GM19397 (cell line): ENCODE measurements at regions not wholly inside any gene's neighbourhood (a gene's known extent, or its start where the extent isn't known, plus 50 kb on each side); places are given as distances from the start of the nearest gene placed in this dataset.

Source experiments
- ATAC-seq: cut with Tn5 transposase; IDR thresholded peaks from one replicate; pipeline ENCODE4 v1.9.1; 2021; ENCODE audit warnings: mild to moderate bottlenecking, moderate library complexity; ENCODE audit not compliant: unreplicated experiment

DNA sequence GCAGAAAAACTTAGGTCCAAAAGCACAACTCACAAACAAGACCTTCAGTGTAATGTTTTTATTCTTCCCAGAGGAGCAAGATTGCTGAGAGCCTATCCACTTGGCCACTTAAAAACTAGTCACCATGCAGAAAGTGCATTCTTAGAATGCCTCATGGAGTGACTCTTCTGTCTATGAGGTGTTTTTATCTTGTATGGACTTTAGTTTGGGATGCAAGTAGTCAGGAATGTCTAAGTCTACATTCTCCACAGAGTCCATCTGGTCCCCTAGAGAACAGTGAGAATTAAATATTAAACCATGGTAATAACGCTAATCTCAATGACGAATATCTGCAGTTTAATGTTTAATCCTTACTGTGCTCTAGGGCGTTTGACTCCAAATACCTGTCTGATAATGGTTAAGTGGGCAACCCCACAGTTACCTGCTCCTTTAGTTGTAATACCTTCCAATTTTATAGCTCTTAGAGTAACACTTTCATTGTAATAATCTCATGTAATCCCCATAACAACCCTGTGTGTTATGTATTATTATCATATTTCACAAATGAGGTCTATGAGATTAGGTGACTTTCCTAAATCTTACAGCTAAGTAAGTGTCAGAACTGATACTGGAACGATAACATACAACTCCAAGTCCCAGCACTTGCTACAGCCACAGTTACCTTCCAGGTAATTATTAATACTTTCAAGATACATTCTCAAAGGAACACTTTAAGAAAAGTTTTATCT lies 235.6 kb upstream of the JADE1 start:
- no peak for ATAC-seq

DNA sequence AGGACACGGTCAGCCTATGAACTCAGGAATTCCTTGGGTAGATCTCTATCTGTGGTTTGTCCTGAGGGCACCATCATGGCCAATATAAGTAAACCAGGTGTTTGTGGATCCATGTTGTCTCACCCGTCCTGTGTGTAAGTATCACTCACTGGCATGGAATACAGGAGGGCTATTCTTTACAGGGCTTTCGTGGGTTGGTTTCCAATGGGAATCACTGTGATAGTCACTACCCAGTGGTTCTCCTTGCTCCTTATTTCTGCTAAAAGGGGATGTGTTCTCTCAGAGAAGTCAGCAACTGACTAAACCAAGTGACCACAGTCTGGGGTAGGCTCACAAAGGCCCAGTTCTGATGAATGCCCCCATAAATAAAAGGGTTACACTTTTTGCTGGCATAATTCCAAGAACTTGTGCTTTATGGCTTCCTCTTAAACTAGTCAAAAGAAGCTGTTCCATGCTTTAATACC lies 236.7 kb upstream of the JADE1 start:
- ATAC-seq: no peak

DNA sequence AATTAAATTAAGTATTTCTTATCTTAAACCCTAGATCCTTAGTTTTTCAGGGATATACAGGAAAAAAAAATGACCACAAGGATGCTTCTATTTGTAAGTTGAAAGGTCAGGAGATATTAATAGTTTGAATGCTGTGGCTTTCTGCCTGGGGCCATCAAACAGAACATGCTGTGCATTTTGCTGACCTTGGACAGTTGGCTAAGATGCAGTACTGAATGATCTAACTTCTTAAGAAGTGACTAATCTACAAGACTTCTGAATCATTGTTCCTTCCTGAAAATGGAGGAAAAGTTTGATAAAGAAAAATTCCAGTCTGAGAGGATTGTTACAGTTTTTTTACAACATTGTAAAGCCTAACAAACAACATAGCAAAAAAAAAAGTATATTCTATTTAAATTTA lies 237.8 kb upstream of the JADE1 start:
- ATAC-seq: no peak

DNA sequence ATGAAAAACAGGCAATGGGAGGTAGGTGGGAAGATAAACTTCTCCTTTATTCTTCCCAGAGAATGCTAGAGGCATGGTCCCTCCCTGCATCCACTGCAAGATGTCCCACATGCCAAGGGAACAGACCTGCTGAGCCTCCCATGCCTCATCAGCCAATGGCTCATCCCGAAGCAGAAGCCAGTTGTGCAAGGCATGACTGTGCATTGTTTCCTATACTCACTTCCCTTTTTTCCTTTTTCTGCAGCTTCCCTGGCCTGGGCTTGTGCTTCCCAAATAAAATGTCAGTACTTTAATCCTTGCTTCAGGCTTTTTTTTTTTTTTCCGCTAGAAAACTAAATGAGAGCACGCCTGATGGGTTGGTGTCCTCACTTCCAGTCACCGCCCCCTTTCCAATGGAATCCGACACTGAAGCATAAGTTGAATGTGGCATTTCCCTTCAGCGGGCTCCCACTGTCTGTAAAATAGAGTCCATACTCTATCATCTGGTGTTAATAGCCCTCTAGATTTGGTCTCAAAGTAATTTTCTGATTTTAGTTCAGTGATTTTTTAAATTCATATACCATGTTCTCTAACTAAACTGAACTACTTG lies 239.0 kb upstream of the JADE1 start:
- no peak for ATAC-seq

DNA sequence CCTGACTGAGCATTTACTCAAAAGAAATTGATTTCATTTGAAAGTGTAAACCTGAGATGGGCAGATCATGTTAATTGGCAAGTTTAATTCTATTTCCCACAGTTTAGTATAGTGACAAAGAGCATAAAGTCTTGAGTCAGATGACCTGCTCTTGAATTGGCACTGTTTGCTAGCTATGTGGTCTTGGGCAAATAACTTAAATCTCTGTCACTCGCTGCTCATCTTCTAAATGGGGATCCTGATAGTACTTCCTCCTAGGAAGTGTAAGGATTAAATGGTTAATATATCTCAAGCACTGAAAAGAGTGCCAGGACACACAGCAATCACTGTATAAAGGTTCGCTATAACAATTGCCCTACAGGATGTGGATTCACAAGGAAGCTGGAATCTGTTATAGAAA lies 242.8 kb upstream of the JADE1 start:
- no peak for ATAC-seq

DNA sequence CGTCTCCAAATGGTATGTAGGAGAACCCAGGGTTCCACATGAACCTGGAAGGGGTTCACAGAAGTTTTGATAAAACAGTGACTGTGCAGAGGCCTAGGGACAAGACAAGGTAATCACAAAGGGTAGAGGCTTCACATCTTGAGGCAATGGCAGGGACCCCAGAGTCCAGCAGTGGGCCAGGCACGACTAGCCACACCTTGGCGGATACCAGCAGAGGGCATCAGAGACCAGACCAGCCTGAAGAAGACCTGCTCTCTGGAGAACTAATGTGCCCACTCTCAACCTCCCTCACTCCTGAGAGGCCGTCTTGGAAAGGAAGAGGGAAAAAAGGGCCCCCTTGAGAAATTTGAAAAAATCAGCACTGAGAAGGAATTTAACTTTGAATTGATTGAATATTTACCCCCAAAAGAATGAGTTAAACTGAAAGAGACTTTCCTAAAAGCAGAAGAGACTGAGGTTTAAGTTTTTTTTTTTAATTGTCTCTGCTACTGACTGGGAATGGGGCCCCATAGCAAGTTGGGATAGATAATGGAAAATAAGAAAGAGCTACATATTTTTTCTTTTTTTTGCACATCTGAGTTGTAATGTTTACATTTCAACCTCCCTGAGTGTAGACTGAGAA lies 243.8 kb upstream of the JADE1 start:
- ATAC-seq: no peak

DNA sequence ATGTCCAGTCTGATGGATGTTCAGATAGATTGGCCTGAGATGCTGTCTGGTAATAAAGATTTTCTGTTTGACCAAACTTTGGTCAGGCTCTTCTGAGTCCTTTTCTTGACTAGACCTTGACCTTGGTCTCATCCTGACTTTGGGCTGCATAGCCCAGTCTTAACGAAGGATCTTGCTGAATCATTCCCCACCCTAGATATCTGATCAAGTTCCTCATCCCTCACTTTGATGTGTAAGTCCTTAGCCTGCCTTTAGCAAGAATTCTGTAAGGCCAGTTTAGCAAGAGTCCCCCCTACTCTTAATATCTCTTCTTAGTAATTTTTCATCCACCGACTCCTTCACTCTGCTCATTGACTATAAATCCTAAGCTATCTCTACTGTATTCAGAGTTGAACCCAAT lies 244.4 kb upstream of the JADE1 start:
- ATAC-seq: no peak

DNA sequence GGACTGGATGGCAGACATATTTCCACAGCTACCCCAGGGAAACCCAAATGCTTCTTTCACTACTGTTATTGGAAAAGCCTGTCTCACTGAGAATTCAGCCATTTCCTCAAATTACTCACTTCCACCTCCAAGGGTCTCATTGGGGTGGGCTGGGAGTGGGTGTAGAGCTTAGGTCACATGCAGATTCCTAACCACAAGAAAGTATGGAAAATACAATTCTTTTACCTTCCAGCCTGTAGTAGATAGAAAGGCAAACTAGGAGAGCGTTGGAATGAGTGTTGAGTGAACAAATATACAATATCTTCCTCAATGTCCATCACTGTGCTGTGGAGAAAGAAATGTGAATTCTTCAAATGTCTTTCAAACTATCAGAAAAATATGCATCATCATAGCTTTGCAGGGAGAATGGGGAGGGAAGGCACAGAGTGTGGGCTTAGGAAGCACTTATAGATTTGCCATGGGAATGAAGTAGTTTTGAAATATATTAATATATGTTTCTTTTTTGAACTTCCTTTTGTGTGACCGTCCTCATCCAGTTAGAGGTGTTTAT lies 245.3 kb upstream of the JADE1 start:
- no peak for ATAC-seq

DNA sequence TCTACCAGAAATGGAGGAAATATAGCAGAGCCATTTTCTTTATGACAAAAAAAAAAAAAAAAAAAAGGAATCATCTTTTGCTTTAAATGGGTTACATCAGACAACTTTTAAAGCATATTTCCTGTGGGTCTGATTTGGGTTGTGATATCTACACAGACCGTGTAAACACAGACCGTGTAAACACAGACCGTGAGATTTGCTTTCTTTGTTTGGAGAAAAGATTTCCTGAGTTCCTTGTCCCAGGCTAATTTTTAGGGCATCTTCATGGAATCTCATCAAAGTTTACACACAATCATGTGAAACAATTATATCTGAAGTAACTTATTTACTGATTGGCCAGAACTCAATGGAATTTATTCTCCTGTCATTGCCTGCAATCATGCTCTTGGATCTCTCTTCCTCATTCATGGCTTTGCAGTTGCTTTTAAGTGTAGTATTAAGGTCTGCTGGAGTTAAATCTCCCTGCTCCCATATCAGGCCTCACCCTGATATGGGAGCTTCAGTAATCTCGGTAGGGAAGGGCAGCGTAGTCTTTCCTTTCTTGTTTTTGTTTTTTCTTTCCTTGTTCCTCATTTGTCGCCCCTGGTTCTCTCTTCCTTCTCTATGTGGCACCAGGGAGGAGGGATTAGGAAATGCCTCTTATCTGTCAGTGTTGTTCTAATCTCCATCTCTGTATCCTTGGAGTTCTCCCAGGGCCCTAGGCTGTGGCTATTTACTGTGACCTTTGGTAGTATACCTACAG lies 248.6 kb upstream of the JADE1 start:
- no peak for ATAC-seq

DNA sequence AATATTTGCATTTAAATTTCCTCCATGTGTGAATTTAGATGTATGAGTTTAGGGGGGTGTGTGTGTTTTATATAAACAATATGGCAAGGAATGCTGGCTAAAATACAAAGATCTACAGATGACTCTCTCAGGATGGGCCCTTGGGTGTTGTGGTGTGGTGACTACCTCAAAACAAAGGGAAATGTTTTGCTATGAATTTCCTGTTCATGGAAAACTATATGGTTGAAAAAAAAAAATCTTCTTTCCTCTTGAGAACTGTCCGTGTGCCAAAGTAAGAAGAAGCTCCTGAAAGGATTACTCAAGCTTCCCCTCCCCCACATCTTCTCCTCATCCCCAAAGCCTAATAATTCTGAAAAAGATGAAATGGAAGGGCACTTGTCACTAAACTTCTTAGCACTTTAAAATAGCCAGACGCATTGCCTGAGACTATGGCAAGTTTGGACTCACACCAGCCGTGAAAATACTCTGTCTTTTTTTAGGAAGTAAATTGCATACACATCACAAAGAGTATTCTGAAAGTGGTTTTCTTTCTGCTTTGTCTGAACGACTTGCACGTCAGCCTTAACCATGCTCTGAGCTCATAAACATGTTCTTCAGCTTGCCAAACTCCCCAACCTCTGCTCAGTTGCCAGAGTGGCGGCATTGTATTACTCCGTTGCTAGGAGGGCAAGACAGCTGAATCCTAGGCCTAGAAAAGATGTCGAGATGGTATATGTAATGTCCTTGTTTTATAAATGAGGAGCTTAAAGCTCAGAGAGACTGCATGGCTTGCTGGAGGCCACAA lies 250.4 kb upstream of the JADE1 start:
- ATAC-seq: no peak

DNA sequence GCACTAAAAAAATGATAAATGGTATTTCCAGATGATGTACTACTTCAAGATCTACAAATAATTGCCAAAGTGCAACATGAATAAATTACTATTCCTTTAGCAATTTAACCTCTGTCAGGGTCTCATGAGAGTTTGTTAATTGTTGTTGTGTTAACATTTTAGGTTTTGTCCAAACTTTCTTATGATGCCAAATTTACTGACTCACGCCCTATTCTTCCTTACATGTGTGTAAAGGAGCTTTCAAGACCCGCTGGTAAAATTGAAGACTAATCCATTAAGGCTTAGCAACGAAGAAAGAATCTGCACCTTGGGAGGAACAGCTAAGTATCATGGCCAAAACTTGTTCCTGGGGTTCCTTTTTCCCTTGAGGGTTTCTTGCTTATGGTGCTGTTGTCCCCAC lies 252.7 kb upstream of the JADE1 start:
- ATAC-seq: no peak

DNA sequence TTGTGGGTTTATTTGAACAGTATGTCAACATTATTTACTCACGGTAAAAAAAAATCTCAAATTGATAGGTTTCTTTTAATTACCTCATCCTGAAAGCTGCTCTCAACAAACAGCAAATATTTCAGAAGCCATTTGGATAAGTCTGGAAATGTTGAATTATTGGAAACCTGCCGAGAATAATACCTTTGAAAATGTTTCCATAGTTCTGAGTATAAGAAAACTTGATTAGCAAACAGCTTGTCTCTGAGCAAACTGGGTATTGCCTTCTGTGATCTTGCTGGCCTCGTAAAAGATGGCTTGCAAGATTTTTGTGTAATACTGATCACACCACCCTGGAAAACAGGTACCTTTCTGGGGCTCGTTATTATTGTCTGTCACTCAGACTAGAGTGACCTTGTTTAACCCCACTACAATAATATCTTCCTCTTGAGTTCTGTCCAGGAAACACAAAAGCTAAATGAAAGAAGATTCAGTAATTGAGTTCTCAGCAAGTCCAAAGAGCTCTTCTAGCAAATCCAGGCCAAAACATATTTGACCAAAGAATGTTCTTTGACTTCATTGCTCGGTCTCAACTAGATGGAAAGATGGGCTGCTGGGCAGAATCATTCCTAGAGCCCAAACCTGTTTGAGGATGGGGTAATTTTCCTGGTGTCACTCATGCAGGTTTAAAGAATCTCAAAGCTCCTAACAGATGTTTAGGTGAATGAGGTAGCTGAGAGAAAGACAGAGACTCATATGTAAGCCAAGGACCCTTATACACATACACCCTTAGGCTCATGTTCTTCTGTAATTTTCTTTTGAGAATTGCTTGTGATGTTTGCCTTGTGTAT lies 255.6 kb upstream of the JADE1 start:
- ATAC-seq: no peak

DNA sequence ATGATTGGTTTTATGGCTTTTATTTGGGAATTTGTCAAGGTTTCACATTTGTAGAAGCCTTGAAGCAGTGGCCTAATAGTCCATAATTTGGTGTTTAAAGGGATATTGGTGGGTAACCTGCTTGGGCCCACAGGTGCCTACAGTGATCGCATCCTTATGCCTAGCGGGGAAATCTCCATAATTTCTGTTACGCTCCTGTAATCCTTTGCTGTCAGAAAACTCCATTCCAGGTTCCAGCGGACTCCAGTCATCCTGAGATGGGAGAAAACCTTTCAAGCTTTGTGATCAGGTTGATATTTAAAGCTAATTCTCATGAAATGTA lies 257.0 kb upstream of the JADE1 start:
- ATAC-seq: no peak

DNA sequence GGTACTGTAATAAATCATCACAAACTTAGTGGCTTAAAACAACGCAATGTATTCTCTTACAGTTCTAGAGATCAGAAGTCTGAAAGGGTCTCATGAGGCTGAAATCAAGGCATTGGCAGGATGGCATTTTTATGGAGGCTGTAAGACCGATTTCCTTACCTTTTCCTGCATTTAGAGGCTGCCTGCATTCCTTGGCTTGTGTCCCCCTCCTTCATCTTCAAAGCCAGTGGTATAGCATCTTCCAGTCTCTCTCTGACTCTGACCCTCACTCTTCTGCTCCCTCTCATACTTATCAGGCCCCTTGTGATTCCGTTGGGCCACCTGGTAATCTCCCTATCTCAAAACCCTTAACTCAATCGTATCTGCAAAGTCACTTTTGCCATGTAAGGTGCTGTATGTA lies 258.2 kb upstream of the JADE1 start:
- ATAC-seq: no peak

DNA sequence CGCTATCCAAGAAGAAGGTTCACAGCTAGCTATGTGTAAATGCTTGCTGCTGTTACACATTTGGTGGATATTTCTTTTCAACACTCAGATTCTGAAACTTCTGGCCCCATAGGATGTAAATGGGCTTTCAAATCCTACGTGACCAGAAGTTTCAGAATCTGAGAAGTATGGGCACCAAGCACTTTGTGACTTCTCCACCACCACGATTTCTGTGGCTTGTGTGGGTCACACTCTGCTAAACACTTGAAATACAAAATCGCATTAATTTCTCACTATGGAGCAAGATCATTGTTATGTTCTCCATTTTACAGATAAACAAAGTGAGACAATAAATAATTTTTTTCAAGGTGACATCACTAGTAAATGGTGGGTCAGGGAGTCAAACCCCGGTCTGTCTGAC lies 259.4 kb upstream of the JADE1 start:
- no peak for ATAC-seq

DNA sequence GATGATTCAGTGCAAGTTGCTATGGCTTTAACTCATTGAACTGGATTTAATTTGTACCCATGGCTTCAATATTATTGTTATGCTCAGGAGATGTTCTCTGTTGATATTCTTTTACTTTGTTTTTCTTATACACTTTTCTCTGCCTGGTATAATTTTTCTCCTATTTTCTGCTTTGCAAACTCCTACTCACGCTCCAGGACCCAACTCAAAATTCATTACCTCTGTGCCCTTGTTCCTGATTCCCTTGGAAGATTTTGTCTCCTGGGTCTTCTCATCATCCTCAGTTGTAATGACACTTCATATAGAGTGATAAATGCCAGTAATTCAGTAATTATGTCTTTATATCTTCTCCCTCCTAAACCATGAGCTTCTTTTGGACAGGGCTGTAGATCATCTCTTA lies 259.9 kb upstream of the JADE1 start:
- ATAC-seq: no peak

DNA sequence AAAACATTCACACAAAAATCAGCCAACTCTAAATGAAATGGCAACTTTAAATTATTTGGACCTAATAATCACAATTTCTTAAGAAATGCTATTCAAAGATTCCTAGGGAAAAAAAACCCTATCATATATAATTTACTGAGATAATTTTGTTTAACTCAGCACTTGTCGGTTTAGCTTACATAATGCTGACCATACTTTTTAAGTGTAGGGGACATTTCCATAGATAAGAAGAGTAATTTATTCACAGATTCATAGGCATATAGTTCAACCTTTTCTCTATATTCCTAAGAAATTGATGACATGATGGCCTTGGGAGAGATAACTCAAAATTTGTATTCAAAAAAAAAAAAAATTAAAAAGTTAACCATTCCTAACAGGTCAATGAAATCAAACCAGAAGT lies 260.8 kb upstream of the PGRMC2 start:
- ATAC-seq: no peak

DNA sequence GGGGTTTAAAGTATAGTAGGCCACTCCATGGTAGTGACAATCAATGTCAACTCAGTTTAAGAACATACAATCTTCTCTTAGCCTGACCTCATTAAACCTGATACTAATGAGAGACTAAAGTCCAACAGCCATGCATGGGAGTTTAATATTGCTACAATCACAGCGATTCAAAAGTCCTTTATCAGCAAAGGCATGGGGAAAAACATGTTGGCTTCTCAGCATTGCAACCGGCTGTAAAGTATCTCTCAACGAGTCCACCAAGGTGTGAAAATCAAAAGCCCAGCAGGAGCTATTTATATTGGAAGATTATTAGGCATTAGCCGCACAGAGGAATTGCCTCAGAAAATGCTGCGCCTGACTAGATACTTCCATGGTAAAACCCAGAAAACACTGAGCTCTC lies 256.7 kb upstream of the PGRMC2 start:
- no peak for ATAC-seq

DNA sequence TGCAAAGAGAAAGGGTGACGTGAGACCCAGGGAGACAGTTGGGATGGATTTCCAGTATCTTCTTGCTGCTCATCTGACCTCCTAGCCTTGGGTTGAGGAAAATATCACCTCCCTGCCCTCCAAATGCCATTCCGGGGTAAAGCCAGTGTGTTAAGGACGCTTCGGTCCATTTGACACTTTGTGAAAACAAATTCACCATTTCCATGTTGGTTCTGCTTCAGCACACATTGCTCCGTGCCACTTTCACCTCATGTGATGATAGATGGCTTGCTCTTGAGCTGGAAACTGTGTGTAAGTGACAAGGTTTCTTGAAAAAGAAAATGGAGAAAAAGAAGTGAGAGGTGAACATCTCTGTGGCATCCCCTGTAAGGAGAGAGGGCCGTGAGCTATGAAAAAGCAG lies 256.1 kb upstream of the PGRMC2 start:
- no peak for ATAC-seq

DNA sequence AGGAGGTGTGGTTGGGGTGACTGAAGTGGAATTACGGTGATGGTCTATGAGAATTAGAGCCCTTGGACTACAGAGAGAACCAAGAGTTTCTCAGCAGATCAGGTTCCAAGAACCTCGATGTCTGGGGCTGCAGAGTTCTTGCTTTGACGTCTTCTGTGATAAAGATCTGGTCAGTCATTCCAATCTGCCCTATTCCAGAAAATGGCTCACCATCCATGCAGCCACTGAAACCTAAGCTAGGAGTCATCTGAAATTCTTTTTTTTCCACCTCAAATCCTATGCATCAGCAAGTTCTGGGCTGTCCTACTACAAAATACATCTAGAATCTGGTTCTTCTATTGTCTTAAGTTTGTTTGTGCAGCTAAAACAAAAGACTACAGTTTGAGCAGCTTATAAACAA lies 254.4 kb upstream of the PGRMC2 start:
- no peak for ATAC-seq
